EL (cell line): ENCODE measurements at regions not wholly inside any gene's neighbourhood (a gene's known extent, or its start where the extent isn't known, plus 50 kb on each side); places are given as distances from the start of the nearest gene placed in this dataset.

Source experiments
- DNase-seq: peaks from one replicate; pipeline ENCODE4 v3.0.0-alpha.2; 2016

DNA sequence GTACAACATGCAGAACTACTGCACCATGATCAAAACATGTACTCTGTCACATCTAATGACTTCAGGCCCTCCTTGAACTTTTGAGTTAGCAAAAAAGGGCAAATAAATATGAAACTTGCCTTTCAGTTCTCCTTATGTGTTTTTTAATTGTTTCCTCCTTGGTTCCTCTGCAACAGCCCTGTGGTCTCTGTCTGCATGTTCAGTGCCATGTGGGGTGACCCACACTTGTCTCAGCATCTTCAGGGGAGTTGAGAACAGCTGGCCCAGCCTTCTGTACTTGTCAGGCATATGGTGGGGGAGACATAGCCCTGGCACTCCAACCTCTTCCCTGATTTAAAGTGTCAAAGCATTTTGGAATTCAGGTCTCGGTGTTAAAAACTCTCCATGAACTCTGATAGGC lies 188.0 kb upstream of the PGRMC2 start:
- no peak for DNase-seq

DNA sequence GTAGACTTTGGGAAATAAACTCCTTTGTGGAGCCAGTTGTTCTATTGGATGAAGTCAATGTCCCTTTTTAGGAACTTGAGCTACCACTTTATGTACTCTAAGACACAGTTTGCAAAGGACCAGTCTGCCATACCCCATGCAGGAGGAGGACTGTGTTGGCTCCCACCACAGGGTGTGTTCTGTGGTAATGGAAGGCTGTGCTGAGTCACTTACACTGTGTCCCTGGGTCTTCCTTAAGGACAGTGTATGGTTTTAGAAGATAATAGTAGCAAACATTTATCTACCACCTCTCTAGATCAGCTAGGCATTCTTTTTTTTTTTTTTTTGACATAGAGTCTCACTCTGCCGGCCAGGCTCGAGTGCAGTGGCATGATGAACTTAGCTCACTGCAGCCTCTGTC lies 184.0 kb upstream of the PGRMC2 start:
- DNase-seq: peak; percentile 14

- no peak for DNase-seq
Observed at GRCh38 chr4:128470492-128471053, 183.0 kb upstream of the PGRMC2 start.

- DNase-seq: peak; percentile 90
Observed at GRCh38 chr4:128468123-128468989, 180.7 kb upstream of the PGRMC2 start.

DNA sequence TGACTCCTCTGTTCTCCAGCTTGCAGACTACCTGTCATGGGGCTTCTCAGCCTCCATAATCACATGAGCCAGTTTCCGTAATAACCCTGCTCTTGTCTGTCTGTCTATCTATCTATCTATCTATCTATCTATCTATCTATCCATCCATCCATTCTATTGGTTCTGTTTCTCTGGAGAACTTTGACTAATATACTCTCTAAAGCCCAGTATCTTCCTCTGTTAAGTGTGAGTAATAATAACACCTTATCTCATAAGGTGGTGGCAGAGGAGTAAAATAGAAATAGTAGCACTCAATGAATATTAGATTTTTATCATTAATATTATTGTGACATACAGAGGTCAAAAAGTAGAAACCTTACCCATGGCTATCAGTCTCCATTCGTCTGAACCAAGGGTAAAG lies 177.9 kb upstream of the PGRMC2 start:
- DNase-seq: no peak

GRCh38 chr4:128463006-128463405 lies 175.4 kb upstream of the PGRMC2 start:
- DNase-seq: no peak

GRCh38 chr4:128462103-128462783 lies 174.6 kb upstream of the PGRMC2 start:
- DNase-seq: no peak

DNA sequence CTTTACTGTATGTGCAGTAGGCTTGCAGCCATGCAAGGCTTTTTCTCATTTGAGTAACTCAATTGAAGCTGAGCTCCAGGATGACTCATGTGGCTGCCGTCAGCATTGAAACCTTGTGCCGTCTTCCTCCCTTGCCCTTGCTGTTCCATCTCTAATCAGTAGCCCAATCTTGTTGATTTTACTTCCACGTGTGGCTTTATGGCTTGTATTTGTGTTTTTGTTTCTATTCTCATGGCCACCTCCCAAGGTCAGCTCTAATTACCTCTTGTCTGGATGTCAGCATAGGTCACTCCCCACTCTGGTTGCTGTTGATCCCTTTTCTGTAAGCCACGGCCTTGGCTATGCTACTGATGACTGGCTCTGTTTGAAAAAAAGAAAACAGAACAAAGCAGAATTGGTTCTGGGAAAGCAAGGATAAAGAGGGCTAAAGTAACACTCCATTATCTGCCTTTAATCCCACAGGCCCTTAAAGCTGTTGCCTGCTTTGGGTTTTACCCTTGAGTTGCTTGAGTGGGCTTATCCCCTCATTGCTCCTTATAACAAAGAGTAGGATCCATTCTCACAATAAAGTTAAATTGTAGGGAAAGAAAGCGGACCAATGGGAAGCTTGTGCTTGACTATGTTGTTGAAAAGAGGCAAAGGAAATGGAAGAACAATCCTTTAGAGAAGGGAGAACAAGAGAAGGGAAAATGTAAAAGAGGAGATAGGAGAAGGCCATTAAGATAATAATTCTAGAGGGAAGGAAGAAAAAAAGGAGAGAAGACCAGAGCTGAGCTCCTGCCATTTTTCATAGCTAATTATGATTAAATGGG lies 173.9 kb upstream of the PGRMC2 start:
- peak; percentile 74 for DNase-seq

GRCh38 chr4:128459547-128459946 lies 171.9 kb upstream of the PGRMC2 start:
- DNase-seq: no peak

DNA sequence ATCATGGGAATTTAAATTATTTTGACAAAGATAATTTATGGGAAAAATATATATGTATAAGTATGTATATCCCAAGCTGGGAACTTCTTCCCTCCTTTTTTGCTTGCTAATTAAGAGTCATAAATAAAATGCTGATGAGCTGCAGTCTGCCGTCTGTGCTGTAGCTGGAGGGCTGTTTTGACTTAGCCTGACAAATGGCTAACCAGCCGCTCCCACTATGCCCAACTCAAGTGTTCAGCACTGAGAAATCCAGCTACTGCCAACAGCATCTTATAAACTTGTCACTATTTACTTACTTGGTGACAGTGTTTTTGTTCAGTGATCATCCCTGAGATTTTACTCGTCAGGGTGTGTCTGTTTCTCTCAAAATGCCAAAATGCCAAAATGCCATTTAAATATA lies 171.2 kb upstream of the PGRMC2 start:
- DNase-seq: no peak

GRCh38 chr4:128457726-128458125 lies 170.1 kb upstream of the PGRMC2 start:
- DNase-seq: no peak

DNA sequence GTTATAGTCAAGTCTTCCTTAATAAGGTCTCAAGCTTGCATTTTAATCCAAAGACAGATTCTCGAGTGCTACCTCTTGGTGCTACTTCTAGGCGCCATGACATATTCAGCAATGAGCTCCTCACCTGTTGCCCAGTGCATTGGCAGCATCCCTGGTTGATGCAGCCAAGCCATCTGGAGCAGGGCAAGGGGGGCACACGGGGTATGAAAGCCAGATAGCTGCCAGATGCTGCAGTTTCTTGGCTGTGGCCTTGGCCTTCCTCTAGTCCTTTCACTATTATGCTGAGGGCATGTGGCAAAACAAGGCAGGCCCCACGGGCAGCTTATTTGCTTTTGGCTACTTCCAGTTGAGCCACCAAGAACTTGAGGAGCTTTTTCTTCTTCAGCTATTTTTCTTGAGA lies 168.6 kb upstream of the PGRMC2 start:
- DNase-seq: no peak

- DNase-seq: no peak
Observed at GRCh38 chr4:128455480-128455879, 167.9 kb upstream of the PGRMC2 start.

- DNase-seq: peak; percentile 56
Observed at GRCh38 chr4:128454881-128455280, 167.3 kb upstream of the PGRMC2 start.

- peak; percentile 93 for DNase-seq
Observed at GRCh38 chr4:128454281-128454871, 166.8 kb upstream of the PGRMC2 start.

DNA sequence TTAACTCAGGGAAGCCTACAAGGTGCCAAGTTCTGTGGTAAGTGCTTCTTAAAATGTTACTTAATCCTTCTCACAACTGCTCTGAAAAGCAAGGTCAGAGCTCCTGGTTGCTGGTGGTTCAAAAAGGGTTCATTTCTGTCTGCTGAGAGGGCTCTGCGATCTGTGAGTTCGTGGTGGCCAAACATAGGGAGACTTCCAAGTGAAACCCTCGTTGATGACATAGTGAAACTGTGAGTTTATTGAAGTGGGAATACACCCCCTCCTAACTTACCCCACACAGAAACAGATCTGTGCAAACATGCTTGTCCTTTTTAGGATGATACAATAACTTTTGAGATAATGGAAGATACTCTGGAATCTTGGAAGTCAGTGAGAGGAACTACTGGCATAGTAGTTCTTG lies 164.8 kb upstream of the PGRMC2 start:
- DNase-seq: no peak

DNA sequence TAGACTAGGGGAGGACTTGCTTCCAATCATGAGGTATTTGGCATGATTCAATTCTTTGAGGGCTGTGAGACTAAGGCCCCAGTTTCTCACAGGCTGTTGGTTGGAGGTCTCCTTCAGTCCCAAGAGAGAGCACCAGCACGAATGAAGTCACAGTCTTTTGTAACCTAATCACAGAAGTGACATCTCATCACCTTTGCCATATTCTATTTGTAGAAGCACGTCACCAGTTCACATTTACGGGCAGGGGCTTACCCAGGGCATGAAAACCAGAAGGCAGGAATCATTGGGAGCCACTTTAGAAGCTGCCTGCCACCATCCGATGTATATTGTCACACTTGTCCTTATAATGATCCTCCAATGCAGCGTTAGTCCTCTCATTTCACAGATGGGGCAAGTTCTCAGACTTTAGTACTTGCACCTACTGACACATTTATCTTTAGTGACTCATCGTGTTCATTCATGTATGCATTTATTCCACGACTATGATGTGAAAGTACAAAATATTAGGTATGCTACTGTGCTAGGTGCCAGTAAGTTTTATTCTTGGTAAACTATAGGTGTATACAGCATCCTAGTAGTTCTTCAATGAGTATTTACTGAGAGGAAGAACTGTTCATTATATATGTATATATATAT lies 163.8 kb upstream of the PGRMC2 start:
- DNase-seq: no peak

DNA sequence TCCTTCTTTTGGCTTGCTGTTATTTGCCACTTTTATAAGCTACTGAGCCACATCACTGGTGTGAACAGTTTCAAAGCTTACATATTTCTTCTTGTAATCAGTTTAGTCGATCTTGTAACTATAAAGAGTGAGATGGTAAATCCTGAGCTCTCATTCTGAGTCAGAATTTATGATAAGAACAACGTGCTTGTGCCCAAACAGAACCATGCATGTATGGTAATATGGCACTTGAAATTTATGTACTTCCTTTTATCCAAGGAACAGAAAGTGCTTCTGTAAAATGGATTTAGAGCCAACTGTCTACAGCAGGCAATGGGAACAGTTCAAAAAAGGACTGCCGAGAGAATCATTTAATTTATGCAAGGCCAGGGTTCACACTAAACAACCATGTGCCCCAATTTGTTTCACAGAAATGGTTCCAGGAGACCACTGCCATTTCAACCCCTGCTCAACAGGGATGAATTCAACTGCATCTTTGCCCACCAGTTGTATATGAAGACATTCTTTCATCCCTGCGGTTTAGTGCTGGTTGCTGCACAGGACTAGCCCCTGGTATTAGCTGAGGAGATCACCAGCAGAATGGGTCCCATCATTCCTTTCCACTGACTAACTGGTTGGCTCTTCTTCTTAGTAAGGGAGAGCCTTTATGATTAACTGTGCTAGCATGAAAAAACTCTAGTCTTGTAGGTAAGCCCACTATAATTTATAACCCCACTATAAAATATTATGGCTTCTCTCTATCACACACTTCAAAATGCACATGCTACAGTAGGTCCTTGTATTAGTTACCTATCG lies 162.9 kb upstream of the PGRMC2 start:
- peak; percentile 47 for DNase-seq

DNA sequence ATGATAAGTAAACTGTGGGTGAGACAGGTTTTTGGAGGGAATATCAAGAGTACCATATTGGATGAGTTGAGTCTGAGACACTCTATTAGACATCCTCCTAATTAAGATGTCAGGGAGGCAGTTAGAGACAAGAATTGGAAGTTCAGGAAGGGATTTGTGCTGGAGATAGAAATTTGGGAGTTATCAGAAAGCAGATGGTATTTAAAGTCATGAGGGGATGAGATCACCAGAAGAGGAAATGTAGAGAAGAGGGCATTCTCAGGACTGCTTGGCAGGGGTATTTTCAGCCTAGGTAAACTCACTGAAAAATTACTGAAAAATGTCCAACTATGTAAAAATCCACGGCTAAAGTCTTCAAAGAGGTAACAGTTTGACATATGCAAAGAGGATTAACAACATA lies 161.6 kb upstream of the PGRMC2 start:
- no peak for DNase-seq

DNA sequence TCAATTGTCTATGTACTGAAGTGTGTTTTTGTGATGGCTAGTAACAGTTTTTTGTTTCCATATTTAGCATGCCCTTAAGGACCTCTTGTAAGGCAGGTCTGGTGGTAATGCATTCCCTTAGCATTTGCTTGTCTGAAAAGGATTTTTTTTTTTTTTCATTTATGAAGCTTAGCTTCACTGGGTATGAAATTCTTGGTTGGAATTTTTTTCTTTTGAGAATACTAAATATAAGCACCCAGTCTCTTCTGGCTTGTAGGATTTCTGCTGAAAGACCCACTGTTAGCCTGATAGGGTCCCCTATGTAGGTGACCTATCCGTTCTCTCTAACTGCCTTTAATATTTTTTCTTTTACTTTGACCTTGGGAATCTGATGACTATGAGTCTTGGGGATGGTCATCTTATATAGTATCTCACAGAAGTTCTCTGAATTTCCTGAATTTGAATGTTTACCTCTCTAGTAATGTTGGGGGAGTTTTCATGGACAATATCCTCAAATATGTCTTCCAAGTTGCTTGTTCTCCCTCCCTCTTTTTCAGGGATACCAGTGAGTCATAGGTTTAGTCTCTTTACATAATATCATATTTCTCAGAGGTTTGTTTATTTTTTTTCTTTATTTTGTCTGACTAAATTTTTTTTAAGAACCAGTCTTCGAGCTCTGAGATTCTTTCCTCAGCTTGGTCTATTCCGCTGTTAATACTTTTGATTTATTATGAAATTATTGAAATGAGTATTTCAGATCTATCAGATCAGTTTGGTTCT lies 157.1 kb upstream of the PGRMC2 start:
- no peak for DNase-seq

- DNase-seq: no peak
Observed at GRCh38 chr4:128440923-128441322, 153.3 kb upstream of the PGRMC2 start.
